ENCODE measurements at regions not wholly inside any gene's neighbourhood (a gene's known extent, or its start where the extent isn't known, plus 50 kb on each side); places are given as distances from the start of the nearest gene placed in this dataset.
"Not testable (repeated sequence)": the region's sequence is repeated elsewhere in the genome, so short reads cannot be mapped to it uniquely, and the experiment has no call there.

- TF ChIP-seq CTCF (IDR thresholded peaks at IDR 0.05; ENCODE audit: low read depth, low read length) = no peak
- no peak overlapping the region for H3K4me3 ChIP-seq (ENCODE audit: low read depth, low read length)
Observed at GRCh38 chr2:47636176-47636575, 65.4 kb upstream of the KCNK12 start.

GRCh38 chr2:47632754-47633153 is 62.0 kb upstream of the KCNK12 start:
- TF ChIP-seq CTCF (IDR thresholded peaks at IDR 0.05; ENCODE audit: low read depth, low read length) = no peak
- H3K4me3 ChIP-seq (ENCODE audit: low read depth, low read length) = no peak overlapping the region

- no peak overlapping the region for H3K4me3 ChIP-seq (ENCODE audit: low read depth, low read length)
- no peak for TF ChIP-seq CTCF (IDR thresholded peaks at IDR 0.05; ENCODE audit: low read depth, low read length)
Observed at GRCh38 chr2:47631792-47632398, 61.1 kb upstream of the KCNK12 start.

- H3K4me3 ChIP-seq (ENCODE audit: low read depth, low read length) = no peak overlapping the region
- TF ChIP-seq CTCF (IDR thresholded peaks at IDR 0.05; ENCODE audit: low read depth, low read length) = no peak
Observed at GRCh38 chr2:47631306-47631705, 60.5 kb upstream of the KCNK12 start.

- no peak for TF ChIP-seq CTCF (IDR thresholded peaks at IDR 0.05; ENCODE audit: low read depth, low read length)
- H3K4me3 ChIP-seq (ENCODE audit: low read depth, low read length) = no peak overlapping the region
Observed at GRCh38 chr2:47629501-47630460, 59.0 kb upstream of the KCNK12 start.

- no peak overlapping the region for H3K4me3 ChIP-seq (ENCODE audit: low read depth, low read length)
- TF ChIP-seq CTCF (IDR thresholded peaks at IDR 0.05; ENCODE audit: low read depth, low read length) = no peak
Observed at GRCh38 chr2:47628904-47629303, 58.1 kb upstream of the KCNK12 start.

GRCh38 chr2:47626664-47627063 is 55.9 kb upstream of the KCNK12 start:
- no peak for TF ChIP-seq CTCF (IDR thresholded peaks at IDR 0.05; ENCODE audit: low read depth, low read length)
- no peak overlapping the region for H3K4me3 ChIP-seq (ENCODE audit: low read depth, low read length)

- not testable (repeated sequence) for H3K4me3 ChIP-seq (ENCODE audit: low read depth, low read length)
Observed at GRCh38 chr2:47623140-47623539, 52.4 kb upstream of the KCNK12 start.

Measured in WI38 (cell line).